Fibroblast of peridontal ligament (primary cell): ENCODE measurements at regions not wholly inside any gene's neighbourhood (a gene's known extent, or its start where the extent isn't known, plus 50 kb on each side); places are given as distances from the start of the nearest gene placed in this dataset.

Experiments used
- DNase-seq: peaks from one replicate; pipeline ENCODE4 v3.0.0-alpha.2; 2010; ENCODE audit errors: extremely low read depth

GRCh38 chr16:11474617-11475291 is 112.0 kb downstream of the LITAF start:
- no peak for DNase-seq

- DNase-seq = no peak
These were observed 110.7 kb downstream of the LITAF start for GRCh38 chr16:11475896-11476630.

GRCh38 chr16:11476676-11477075 is 110.0 kb downstream of the LITAF start:
- no peak for DNase-seq

- DNase-seq = no peak
These were observed 108.1 kb downstream of the LITAF start for GRCh38 chr16:11478431-11479119.

- no peak for DNase-seq
These were observed 106.8 kb downstream of the LITAF start for GRCh38 chr16:11479916-11480315.

- no peak for DNase-seq
These were observed 106.1 kb downstream of the LITAF start for GRCh38 chr16:11480634-11481033.

GRCh38 chr16:11481987-11482386 is 104.7 kb downstream of the LITAF start:
- peak; percentile 16 for DNase-seq

- no peak for DNase-seq
These were observed 103.6 kb downstream of the LITAF start for GRCh38 chr16:11482946-11483748.

- no peak for DNase-seq
These were observed 101.9 kb downstream of the LITAF start for GRCh38 chr16:11484691-11485258.

- no peak for DNase-seq
These were observed 101.0 kb downstream of the LITAF start for GRCh38 chr16:11485676-11486075.

GRCh38 chr16:11487289-11487688 is 99.4 kb downstream of the LITAF start:
- no peak for DNase-seq

- DNase-seq = no peak
These were observed 98.4 kb downstream of the LITAF start for GRCh38 chr16:11488304-11488703.

GRCh38 chr16:11491524-11491923 is 95.2 kb downstream of the LITAF start:
- no peak for DNase-seq

- no peak for DNase-seq
These were observed 93.8 kb downstream of the LITAF start for GRCh38 chr16:11492808-11493530.

- DNase-seq = no peak
These were observed 93.2 kb downstream of the LITAF start for GRCh38 chr16:11493531-11493929.

GRCh38 chr16:11494029-11494428 is 92.7 kb downstream of the LITAF start:
- no peak for DNase-seq

GRCh38 chr16:11494433-11494832 is 92.3 kb downstream of the LITAF start:
- DNase-seq = no peak

GRCh38 chr16:11495066-11495407 is 91.7 kb downstream of the LITAF start:
- DNase-seq = peak; percentile 2
